MM.1S (cell line): ENCODE measurements at regions not wholly inside any gene's neighbourhood (a gene's known extent, or its start where the extent isn't known, plus 50 kb on each side); places are given as distances from the start of the nearest gene placed in this dataset.
"Not testable (repeated sequence)": the region's sequence is repeated elsewhere in the genome, so short reads cannot be mapped to it uniquely, and the experiment has no call there.

ENCODE experiments used
- DNase-seq: peaks from one replicate; pipeline ENCODE4 v3.0.0-alpha.2; 2015
- H2AFZ ChIP-seq: fragments of 300-600 bp; sonication (generic); 2 replicates; pipeline ENCODE4 v1.6.0; 2016; ENCODE audit warnings: antibody characterized with exemption, low read length
- H3F3A ChIP-seq: fragments of 300-600 bp; sonication (generic); 2 replicates; pipeline ENCODE4 v1.6.1; 2016; ENCODE audit warnings: mild to moderate bottlenecking, antibody characterized with exemption, low read length, moderate library complexity, mixed read lengths; ENCODE audit not compliant: insufficient read depth
- H3K27ac ChIP-seq: fragments of 300-600 bp; sonication (generic); 2 replicates; pipeline ENCODE4 v1.5.1; 2016; ENCODE audit warnings: mild to moderate bottlenecking, low read length
- H3K27me3 ChIP-seq: fragments of 300-600 bp; sonication (generic); replicated peaks from 2 replicates; pipeline ENCODE4 v1.6.0; 2016; ENCODE audit warnings: low read length; ENCODE audit not compliant: insufficient read depth
- H3K36me3 ChIP-seq: fragments of 300-600 bp; sonication (generic); replicated peaks from 2 replicates; pipeline ENCODE4 v1.6.1; 2016; ENCODE audit warnings: mild to moderate bottlenecking, low read length, mixed read lengths; ENCODE audit not compliant: insufficient read depth
- H3K4me1 ChIP-seq: fragments of 300-600 bp; sonication (generic); 2 replicates; pipeline ENCODE4 v1.6.1; 2016; ENCODE audit warnings: low read length, mixed read lengths
- H3K4me2 ChIP-seq: fragments of 300-600 bp; sonication (generic); 2 replicates; pipeline ENCODE4 v1.6.0; 2016; ENCODE audit warnings: low read depth, low read length
- H3K4me3 ChIP-seq: fragments of 300-600 bp; sonication (generic); 2 replicates; pipeline ENCODE4 v1.5.1; 2016; ENCODE audit warnings: low read length, mixed read lengths
- H3K79me2 ChIP-seq: fragments of 300-600 bp; sonication (generic); 2 replicates; pipeline ENCODE4 v1.6.1; 2016; ENCODE audit warnings: mixed run types, low read length, mixed read lengths
- H3K9ac ChIP-seq: fragments of 300-600 bp; sonication (generic); 2 replicates; pipeline ENCODE4 v1.6.1; 2016; ENCODE audit warnings: low read length, mixed read lengths
- H3K9me2 ChIP-seq: fragments of 300-600 bp; sonication (generic); replicated peaks from 2 replicates; pipeline ENCODE4 v1.6.1; 2016; ENCODE audit warnings: mild to moderate bottlenecking, low read length, mixed read lengths; ENCODE audit not compliant: insufficient read depth
- H3K9me3 ChIP-seq: fragments of 300-600 bp; sonication (generic); replicated peaks from 2 replicates; pipeline ENCODE4 v1.6.1; 2016; ENCODE audit warnings: mild to moderate bottlenecking, low read length, mixed read lengths; ENCODE audit not compliant: insufficient read depth
- H4K20me1 ChIP-seq: fragments of 300-600 bp; sonication (generic); 2 replicates; pipeline ENCODE4 v1.6.1; 2016; ENCODE audit warnings: mild to moderate bottlenecking, low read length, moderate library complexity, mixed read lengths; ENCODE audit not compliant: insufficient read depth
- CTCF ChIP-seq: fragments of 300-600 bp; sonication (generic); IDR thresholded peaks from 2 replicates; pipeline ENCODE4 v1.5.1; 2016; ENCODE audit warnings: antibody characterized with exemption, low read length, mixed read lengths
- EZH2 ChIP-seq: fragments of 300-600 bp; sonication (generic); optimal IDR thresholded peaks from 2 replicates; pipeline ENCODE3; 2017; ENCODE audit warnings: low read depth, mild to moderate bottlenecking, antibody characterized with exemption, low read length, mixed read lengths
- EZH2phosphoT487 ChIP-seq: fragments of 300-600 bp; sonication (generic); IDR thresholded peaks from 2 replicates; pipeline ENCODE4 v1.6.1; 2018; ENCODE audit warnings: antibody characterized with exemption, low read length

DNA sequence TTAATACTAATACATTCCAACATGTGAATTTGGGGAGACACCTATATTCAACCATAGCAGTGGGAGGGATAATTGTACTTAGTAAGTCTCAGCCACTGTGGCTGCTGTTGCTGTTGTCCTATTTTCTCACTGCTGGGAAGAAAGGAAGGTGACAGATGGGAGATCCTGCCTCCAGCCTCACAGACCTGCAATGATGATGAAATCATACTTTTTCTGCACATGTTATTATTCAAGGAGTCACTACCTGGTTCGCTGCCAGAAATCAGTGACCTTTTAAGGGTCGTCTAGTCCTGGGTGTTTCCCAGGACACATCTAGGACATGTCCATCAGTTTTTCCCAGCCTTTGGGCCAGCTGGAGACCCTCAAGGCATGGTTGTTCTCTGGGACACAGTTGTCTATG is 106.2 kb upstream of the RPH3A start:
- H3K9me2 ChIP-seq: no peaks in the 10 kb centered on the region
- no peaks in the 10 kb centered on the region for H3K4me1 ChIP-seq
- H4K20me1 ChIP-seq: no peaks in the 10 kb centered on the region
- H3K79me2 ChIP-seq: no peaks in the 10 kb centered on the region
- H3K9me3 ChIP-seq: no peaks in the 10 kb centered on the region
- H3K9ac ChIP-seq: no peak overlapping the region
- no peak overlapping the region for H3K4me3 ChIP-seq
- no peaks in the 10 kb centered on the region for H3K27me3 ChIP-seq
- TF ChIP-seq EZH2phosphoT487: no peak
- no peak for TF ChIP-seq CTCF
- no peak for TF ChIP-seq EZH2
- no peak overlapping the region for H2AFZ ChIP-seq
- H3K4me2 ChIP-seq: no peak overlapping the region
- H3K36me3 ChIP-seq: no peaks in the 10 kb centered on the region
- DNase-seq: no peak
- H3K27ac ChIP-seq: no peak overlapping the region
- H3F3A ChIP-seq: no peaks in the 10 kb centered on the region

GRCh38 chr12:112686373-112686772 is 105.2 kb upstream of the RPH3A start:
- Histone ChIP-seq H4K20me1 (no peaks in the 10 kb centered on the region), H3K9me2 (no peaks in the 10 kb centered on the region), H3K4me3 (no peak overlapping the region), H3K4me1 (no peaks in the 10 kb centered on the region), H2AFZ (no peak overlapping the region), H3F3A (no peaks in the 10 kb centered on the region), H3K79me2 (no peaks in the 10 kb centered on the region), H3K36me3 (no peaks in the 10 kb centered on the region), H3K9ac (no peak overlapping the region), H3K9me3 (no peaks in the 10 kb centered on the region), H3K4me2 (no peak overlapping the region), H3K27me3 (no peaks in the 10 kb centered on the region), H3K27ac (no peak overlapping the region)
- no peak for DNase-seq
- TF ChIP-seq CTCF: no peak

DNA sequence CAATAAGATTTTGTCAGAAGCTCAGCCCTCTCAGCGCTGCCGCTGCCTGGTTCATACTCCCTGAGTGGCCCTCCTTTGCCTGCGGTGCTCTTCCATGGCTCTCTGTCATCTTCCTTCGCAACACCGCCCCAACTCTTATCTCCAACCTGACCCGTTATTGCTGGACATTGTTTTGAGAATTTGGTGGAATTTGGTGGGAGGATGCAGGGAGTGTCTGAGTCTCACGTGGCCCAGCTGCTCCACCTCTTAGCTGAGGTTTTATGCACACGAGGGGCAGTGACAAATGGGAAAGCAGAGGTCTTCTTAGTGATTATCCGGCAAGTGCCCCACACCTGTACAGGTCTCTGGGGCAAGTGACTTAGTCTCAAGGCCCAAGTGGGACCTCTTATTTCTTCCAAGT is 97.5 kb upstream of the RPH3A start:
- Histone ChIP-seq H3K27ac (no peak overlapping the region), H3K4me1 (no peaks in the 10 kb centered on the region), H3K9ac (no peak overlapping the region), H3K9me2 (no peaks in the 10 kb centered on the region), H3K9me3 (no peaks in the 10 kb centered on the region), H3K36me3 (no peaks in the 10 kb centered on the region), H3K27me3 (no peaks in the 10 kb centered on the region), H4K20me1 (no peaks in the 10 kb centered on the region), H3K4me2 (no peak overlapping the region), H2AFZ (no peak overlapping the region), H3F3A (no peaks in the 10 kb centered on the region), H3K79me2 (no peaks in the 10 kb centered on the region), H3K4me3 (no peak overlapping the region)
- no peak for DNase-seq
- no peak for TF ChIP-seq CTCF
- no peak for TF ChIP-seq EZH2phosphoT487
- no peak for TF ChIP-seq EZH2

- H3K4me2 ChIP-seq, H3K27ac ChIP-seq, H3K4me1 ChIP-seq, H3K9me3 ChIP-seq, H3K27me3 ChIP-seq, H3F3A ChIP-seq, H4K20me1 ChIP-seq, H3K9me2 ChIP-seq, DNase-seq, H3K79me2 ChIP-seq, H3K4me3 ChIP-seq, H3K36me3 ChIP-seq, H3K9ac ChIP-seq, H2AFZ ChIP-seq: not testable (repeated sequence)
Observed at GRCh38 chr12:112697441-112697840, 94.1 kb upstream of the RPH3A start.
